OCI-LY1 (cell line): ENCODE measurements at regions not wholly inside any gene's neighbourhood (a gene's known extent, or its start where the extent isn't known, plus 50 kb on each side); places are given as distances from the start of the nearest gene placed in this dataset.
"Not testable (repeated sequence)": the region's sequence is repeated elsewhere in the genome, so short reads cannot be mapped to it uniquely, and the experiment has no call there.

ENCODE experiments used
- H2AFZ ChIP-seq: fragments of 200-600 bp; sonication (generic), shearing (Covaris generic); 2 replicates; pipeline ENCODE4 v1.6.0; 2014; ENCODE audit warnings: antibody characterized with exemption, mild to moderate bottlenecking, low read length
- H3F3A ChIP-seq: fragments of 200-600 bp; sonication (generic), shearing (Covaris generic); 2 replicates; pipeline ENCODE4 v1.6.0; 2014; ENCODE audit warnings: mild to moderate bottlenecking, antibody characterized with exemption, low read length, moderate library complexity; ENCODE audit not compliant: insufficient read depth
- H3K27ac ChIP-seq: fragments of 200-600 bp; sonication (generic); 2 replicates; pipeline ENCODE4 v1.5.1; 2014; ENCODE audit warnings: low read length, mixed run types, mild to moderate bottlenecking, low read depth; ENCODE audit not compliant: poor library complexity, severe bottlenecking
- H3K27me3 ChIP-seq: fragments of 200-600 bp; sonication (generic); 2 replicates; pipeline ENCODE4 v1.6.0; 2014; ENCODE audit warnings: antibody characterized with exemption, mild to moderate bottlenecking, low read length, moderate library complexity; ENCODE audit not compliant: insufficient read depth
- H3K36me3 ChIP-seq: fragments of 200-600 bp; sonication (generic); 2 replicates; pipeline ENCODE4 v1.6.1; 2014; ENCODE audit warnings: mild to moderate bottlenecking, antibody characterized with exemption, low read length, moderate library complexity, mixed read lengths; ENCODE audit not compliant: insufficient read depth
- H3K4me1 ChIP-seq: fragments of 200-600 bp; sonication (generic); 2 replicates; pipeline ENCODE4 v1.5.1; 2014; ENCODE audit warnings: mild to moderate bottlenecking, low read length, moderate library complexity; ENCODE audit not compliant: insufficient read depth, severe bottlenecking
- H3K4me2 ChIP-seq: fragments of 200-600 bp; sonication (generic), shearing (Covaris generic); 2 replicates; pipeline ENCODE4 v1.6.1; 2014; ENCODE audit warnings: low read length
- H3K4me3 ChIP-seq: fragments of 200-600 bp; sonication (generic); 2 replicates; pipeline ENCODE4 v1.5.1; 2014; ENCODE audit warnings: low read length, low read depth, mild to moderate bottlenecking, mixed read lengths; ENCODE audit not compliant: poor library complexity, severe bottlenecking
- H3K79me2 ChIP-seq: fragments of 200-600 bp; shearing (Covaris generic); 2 replicates; pipeline ENCODE4 v1.6.1; 2016; ENCODE audit warnings: mixed run types, low read length, mixed read lengths; ENCODE audit not compliant: insufficient read depth
- H3K9ac ChIP-seq: fragments of 200-600 bp; sonication (generic), shearing (Covaris generic); 2 replicates; pipeline ENCODE4 v1.6.1; 2014; ENCODE audit warnings: mild to moderate bottlenecking, low read length, mixed read lengths
- H3K9me2 ChIP-seq: fragments of 200-600 bp; sonication (generic), shearing (Covaris generic); 2 replicates; pipeline ENCODE4 v1.6.1; 2014; ENCODE audit warnings: low read depth, mild to moderate bottlenecking, low read length, mixed read lengths
- H3K9me3 ChIP-seq: fragments of 200-600 bp; shearing (Covaris generic); 2 replicates; pipeline ENCODE4 v1.6.1; 2014; ENCODE audit warnings: low read length, mixed read lengths
- H4K20me1 ChIP-seq: fragments of 200-600 bp; sonication (generic), shearing (Covaris generic); 2 replicates; pipeline ENCODE4 v1.6.0; 2016; ENCODE audit warnings: mild to moderate bottlenecking, low read length; ENCODE audit not compliant: insufficient read depth
- CTCF ChIP-seq: fragments of 200-600 bp; sonication (generic), shearing (Covaris generic); IDR thresholded peaks from 2 replicates; pipeline ENCODE4 v1.5.1; 2017; ENCODE audit warnings: mild to moderate bottlenecking, antibody characterized with exemption, low read length, moderate library complexity, mixed read lengths
- EZH2 ChIP-seq: fragments of 200-600 bp; sonication (generic), shearing (Covaris generic); IDR thresholded peaks from 2 replicates; pipeline ENCODE4 v1.8.0; 2017; ENCODE audit warnings: borderline replicate concordance, mixed run types, mild to moderate bottlenecking, antibody characterized with exemption, low read length, moderate library complexity, mixed read lengths

- Histone ChIP-seq H3K79me2 (no peaks in the 10 kb centered on the region), H3K9me3 (no peaks in the 10 kb centered on the region), H3K27ac (no peak overlapping the region), H3K4me3 (no peak overlapping the region), H3K4me1 (no peaks in the 10 kb centered on the region), H3K9me2 (no peaks in the 10 kb centered on the region; the same call in 1 of the 2 replicates), H3K27me3 (no peaks in the 10 kb centered on the region), H3K36me3 (no peaks in the 10 kb centered on the region), H2AFZ (no peak overlapping the region), H4K20me1 (no peaks in the 10 kb centered on the region), H3K9ac (no peak overlapping the region), H3F3A (no peaks in the 10 kb centered on the region), H3K4me2 (no peak overlapping the region)
- no peak for TF ChIP-seq CTCF
- no peak for TF ChIP-seq EZH2
Observed at GRCh38 chr21:20902998-20903397, 95.2 kb upstream of the NCAM2 start.

GRCh38 chr21:20927555-20927954 is 70.7 kb upstream of the NCAM2 start:
- H3K36me3 ChIP-seq, H3K9ac ChIP-seq, H3K9me2 ChIP-seq, H3F3A ChIP-seq, H3K79me2 ChIP-seq, H4K20me1 ChIP-seq, H3K9me3 ChIP-seq, H2AFZ ChIP-seq, H3K4me3 ChIP-seq, H3K27me3 ChIP-seq, H3K4me1 ChIP-seq, H3K4me2 ChIP-seq, H3K27ac ChIP-seq: not testable (repeated sequence)

- TF ChIP-seq CTCF = no peak
- TF ChIP-seq EZH2 = no peak
- Histone ChIP-seq H3F3A (no peaks in the 10 kb centered on the region), H3K27ac (no peak overlapping the region), H3K79me2 (no peaks in the 10 kb centered on the region), H3K9me3 (no peaks in the 10 kb centered on the region), H3K9me2 (no peaks in the 10 kb centered on the region), H3K27me3 (no peaks in the 10 kb centered on the region), H3K36me3 (no peaks in the 10 kb centered on the region), H3K4me2 (no peak overlapping the region), H3K4me1 (no peaks in the 10 kb centered on the region), H4K20me1 (no peaks in the 10 kb centered on the region), H2AFZ (no peak overlapping the region), H3K9ac (no peak overlapping the region), H3K4me3 (no peak overlapping the region)
Observed at GRCh38 chr21:20942523-20942922, 55.7 kb upstream of the NCAM2 start.

- Histone ChIP-seq H4K20me1 (no peaks in the 10 kb centered on the region), H3K9me3 (no peaks in the 10 kb centered on the region), H3K27ac (no peak overlapping the region), H3K79me2 (no peaks in the 10 kb centered on the region), H3F3A (no peaks in the 10 kb centered on the region), H2AFZ (no peak overlapping the region), H3K9ac (no peak overlapping the region), H3K4me3 (no peak overlapping the region), H3K36me3 (no peaks in the 10 kb centered on the region), H3K9me2 (no peaks in the 10 kb centered on the region), H3K4me1 (no peaks in the 10 kb centered on the region), H3K27me3 (no peaks in the 10 kb centered on the region), H3K4me2 (no peak overlapping the region)
- TF ChIP-seq EZH2 (no peak), CTCF (no peak)
Observed at GRCh38 chr21:20943561-20943997, 54.6 kb upstream of the NCAM2 start.
